T47D (cell line): ENCODE measurements at regions not wholly inside any gene's neighbourhood (a gene's known extent, or its start where the extent isn't known, plus 50 kb on each side); places are given as distances from the start of the nearest gene placed in this dataset.
A peak's percentile ranks its signal among the peaks of the same experiment; 100 is the strongest.
"Not testable (repeated sequence)": the region's sequence is repeated elsewhere in the genome, so short reads cannot be mapped to it uniquely, and the experiment has no call there.

Experiments used
- DNase-seq, 2 experiments: peaks; one replicate each; pipeline versions ENCODE4 v3.0.0 to v3.0.0-alpha.2; 2011 to 2012; ENCODE audit warnings: low read depth in 1 of 2, low spot score in 1 of 2
- JUND ChIP-seq: IDR thresholded peaks from 2 replicates; pipeline ENCODE4 v1.6.1; 2012; ENCODE audit warnings: low read depth
- in situ Hi-C: cut with HindIII; loops from 2 replicates; pipeline ENCODE4 v1.10.0; 2016; ENCODE audit warnings: low sequenced_read_pairs, low pct_unique_long_range_greater_than_20kb

GRCh38 chr4:26005764-26006163 lies 91.7 kb downstream of the SMIM20 start:
- TF ChIP-seq JUND, result no peak

GRCh38 chr4:26008737-26009136 lies 94.7 kb downstream of the SMIM20 start:
- no peak for DNase-seq
- TF ChIP-seq JUND, result no peak
- in situ Hi-C loops, result no loop called here

More at GRCh38 chr4:26005764-26006163, 91.7 kb downstream of the SMIM20 start:
- in situ Hi-C loops, result no loop called here
- no peak for DNase-seq

GRCh38 chr4:26009502-26009901 lies 95.5 kb downstream of the SMIM20 start:
- no peak for TF ChIP-seq JUND
- in situ Hi-C loops, result no loop called here
- no peak for DNase-seq

GRCh38 chr4:26010304-26010703 lies 96.3 kb downstream of the SMIM20 start:
- no peak for TF ChIP-seq JUND
- in situ Hi-C loops, result no loop called here
- no peak for DNase-seq

- DNase-seq, result no peak
- in situ Hi-C loops, result no loop called here
- TF ChIP-seq JUND, result no peak
Measured at GRCh38 chr4:26013629-26014028, 99.6 kb downstream of the SMIM20 start.

GRCh38 chr4:26015133-26015651 lies 101.2 kb downstream of the SMIM20 start:
- no peak for TF ChIP-seq JUND
- DNase-seq, result no peak
- in situ Hi-C loops, result no loop called here

GRCh38 chr4:26015906-26016305 lies 101.9 kb downstream of the SMIM20 start:
- TF ChIP-seq JUND, result no peak
- no peak for DNase-seq
- in situ Hi-C loops, result no loop called here

GRCh38 chr4:26017531-26017930 lies 103.5 kb downstream of the SMIM20 start:
- in situ Hi-C loops, result no loop called here
- no peak for DNase-seq
- no peak for TF ChIP-seq JUND

- in situ Hi-C loops, DNase-seq: not testable (repeated sequence)
Measured at GRCh38 chr4:26017961-26018700, 104.1 kb downstream of the SMIM20 start.

- no peak for DNase-seq
- in situ Hi-C loops, result no loop called here
- TF ChIP-seq JUND, result no peak
Measured at GRCh38 chr4:26020083-26020668, 106.2 kb downstream of the SMIM20 start.

GRCh38 chr4:26020881-26021280 lies 106.9 kb downstream of the SMIM20 start:
- in situ Hi-C loops, result no loop called here
- DNase-seq, result no peak
- no peak for TF ChIP-seq JUND

- no peak for TF ChIP-seq JUND
- in situ Hi-C loops, result no loop called here
- peak in 1 of 2 experiments; percentile 8 for DNase-seq
Measured at GRCh38 chr4:26021417-26022345, 107.7 kb downstream of the SMIM20 start.
